NCI-H146 treated with DMSO at 0.1 percent for 48 hours (cell line): ENCODE measurements at regions not wholly inside any gene's neighbourhood (a gene's known extent, or its start where the extent isn't known, plus 50 kb on each side); places are given as distances from the start of the nearest gene placed in this dataset.

Experiments used
- DNase-seq: peaks from one replicate; lab custom pipeline; 2025; ENCODE audit not compliant: unreplicated experiment; lab: John Stamatoyannopoulos, UW

- no peak for DNase-seq
These were observed 118.7 kb upstream of the B3GAT1 start for GRCh38 chr11:134530636-134531326.

GRCh38 chr11:134529212-134530096, 117.4 kb upstream of the B3GAT1 start:
- DNase-seq, result no peak

GRCh38 chr11:134528453-134528852, 116.4 kb upstream of the B3GAT1 start:
- DNase-seq, result no peak

GRCh38 chr11:134527382-134528243, 115.6 kb upstream of the B3GAT1 start:
- no peak for DNase-seq

- no peak for DNase-seq
These were observed 113.1 kb upstream of the B3GAT1 start for GRCh38 chr11:134524896-134525845.

GRCh38 chr11:134524201-134524600, 112.2 kb upstream of the B3GAT1 start:
- no peak for DNase-seq

GRCh38 chr11:134522782-134523570, 110.9 kb upstream of the B3GAT1 start:
- DNase-seq, result no peak

GRCh38 chr11:134521452-134522289, 109.6 kb upstream of the B3GAT1 start:
- DNase-seq, result no peak

GRCh38 chr11:134521001-134521400, 109.0 kb upstream of the B3GAT1 start:
- no peak for DNase-seq

- no peak for DNase-seq
These were observed 107.7 kb upstream of the B3GAT1 start for GRCh38 chr11:134519788-134520187.

- DNase-seq, result no peak
These were observed 107.3 kb upstream of the B3GAT1 start for GRCh38 chr11:134519390-134519750.

- no peak for DNase-seq
These were observed 106.8 kb upstream of the B3GAT1 start for GRCh38 chr11:134518616-134519389.

GRCh38 chr11:134517621-134518293, 105.7 kb upstream of the B3GAT1 start:
- no peak for DNase-seq

- no peak for DNase-seq
These were observed 105.1 kb upstream of the B3GAT1 start for GRCh38 chr11:134517115-134517514.

- no peak for DNase-seq
These were observed 104.5 kb upstream of the B3GAT1 start for GRCh38 chr11:134516529-134516928.

- no peak for DNase-seq
These were observed 103.3 kb upstream of the B3GAT1 start for GRCh38 chr11:134515081-134515960.
